SK-N-DZ (cell line): ENCODE measurements at regions not wholly inside any gene's neighbourhood (a gene's known extent, or its start where the extent isn't known, plus 50 kb on each side); places are given as distances from the start of the nearest gene placed in this dataset.
"Not testable (repeated sequence)": the region's sequence is repeated elsewhere in the genome, so short reads cannot be mapped to it uniquely, and the experiment has no call there.

Source experiments
- DNase-seq: peaks from one replicate; pipeline ENCODE4 v3.0.0-alpha.2; 2015; ENCODE audit warnings: low spot score

DNA sequence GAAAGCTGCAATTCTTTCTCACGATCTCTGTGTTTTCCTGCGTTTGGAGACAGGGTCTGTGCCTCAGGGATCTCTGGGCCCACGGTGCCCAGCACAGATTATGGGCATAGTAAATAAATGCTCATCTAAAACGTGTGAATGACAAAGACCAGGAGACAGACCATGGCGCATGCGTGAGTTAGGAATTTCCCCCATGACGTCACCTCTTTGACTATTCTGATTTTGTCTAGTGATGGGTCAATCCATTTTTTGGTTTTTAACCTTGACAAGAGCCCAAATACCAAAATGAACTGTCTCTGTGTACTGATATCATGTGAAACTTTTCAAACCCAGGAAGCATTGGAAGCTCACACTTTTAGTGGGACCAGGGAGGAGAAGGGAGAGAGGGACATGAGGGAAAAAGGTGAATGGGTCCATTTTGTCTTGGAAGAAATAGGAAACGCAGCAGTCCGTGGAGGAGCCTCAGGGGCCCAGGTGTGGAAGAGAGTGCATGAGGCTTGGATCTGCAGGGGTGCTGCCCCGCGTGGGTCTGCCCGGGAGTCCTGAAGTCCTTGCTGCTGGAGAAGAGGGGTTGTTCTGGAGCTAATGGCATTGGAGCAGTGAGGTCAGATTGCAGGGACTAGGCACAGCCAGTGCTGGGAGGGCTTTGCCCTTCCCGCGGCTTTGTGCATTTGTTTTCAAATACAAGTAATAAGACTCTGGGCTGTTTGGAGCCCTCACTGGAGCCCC is 172.2 kb downstream of the ASB1 start:
- DNase-seq = no peak

DNA sequence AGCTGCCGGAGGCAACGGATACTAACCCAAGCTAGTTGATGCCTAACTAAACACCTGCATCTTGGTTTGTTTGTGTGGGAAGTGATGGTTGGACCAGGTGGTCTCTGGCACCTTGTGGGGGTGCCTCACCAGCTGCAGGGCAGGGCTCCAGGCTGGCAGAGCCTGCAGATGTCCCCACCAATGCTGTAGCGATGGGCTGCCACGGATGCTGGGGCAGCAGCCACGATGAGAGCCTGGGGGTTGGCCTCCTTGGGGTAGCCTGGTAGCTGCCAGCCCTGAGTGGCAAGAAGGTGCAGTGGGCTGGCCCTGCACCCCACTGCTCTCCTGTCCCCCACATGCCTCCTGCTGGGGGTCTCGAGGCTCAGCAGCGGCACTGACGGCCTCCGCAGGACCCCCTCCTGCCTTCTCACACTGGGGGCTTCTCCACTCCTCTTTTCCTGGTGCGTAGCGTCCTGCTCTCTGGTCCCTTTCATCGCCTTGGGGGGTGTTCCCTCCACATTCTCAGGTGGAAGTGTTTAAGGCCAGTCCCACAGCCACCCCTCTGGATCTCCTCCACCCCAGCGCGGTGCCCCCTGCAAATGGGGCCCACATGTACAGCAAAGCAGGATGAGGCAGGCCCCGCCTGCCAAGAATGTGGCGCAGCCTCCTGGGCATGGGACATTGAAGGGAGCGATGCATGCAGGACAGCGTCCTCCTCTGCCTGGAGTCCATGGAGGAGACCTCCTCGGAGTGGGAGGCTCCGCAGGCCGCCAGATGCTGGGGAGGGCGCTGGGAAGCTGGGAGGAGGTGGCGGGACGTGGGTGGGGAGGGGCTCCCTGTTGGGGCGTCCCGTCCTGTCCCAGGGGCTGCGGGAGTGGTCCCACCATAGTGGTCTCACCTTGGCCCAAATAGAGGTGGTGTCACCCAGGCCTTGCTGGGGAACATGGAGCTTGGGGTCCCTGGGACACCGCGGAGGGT is 173.1 kb downstream of the ASB1 start:
- no peak for DNase-seq

DNA sequence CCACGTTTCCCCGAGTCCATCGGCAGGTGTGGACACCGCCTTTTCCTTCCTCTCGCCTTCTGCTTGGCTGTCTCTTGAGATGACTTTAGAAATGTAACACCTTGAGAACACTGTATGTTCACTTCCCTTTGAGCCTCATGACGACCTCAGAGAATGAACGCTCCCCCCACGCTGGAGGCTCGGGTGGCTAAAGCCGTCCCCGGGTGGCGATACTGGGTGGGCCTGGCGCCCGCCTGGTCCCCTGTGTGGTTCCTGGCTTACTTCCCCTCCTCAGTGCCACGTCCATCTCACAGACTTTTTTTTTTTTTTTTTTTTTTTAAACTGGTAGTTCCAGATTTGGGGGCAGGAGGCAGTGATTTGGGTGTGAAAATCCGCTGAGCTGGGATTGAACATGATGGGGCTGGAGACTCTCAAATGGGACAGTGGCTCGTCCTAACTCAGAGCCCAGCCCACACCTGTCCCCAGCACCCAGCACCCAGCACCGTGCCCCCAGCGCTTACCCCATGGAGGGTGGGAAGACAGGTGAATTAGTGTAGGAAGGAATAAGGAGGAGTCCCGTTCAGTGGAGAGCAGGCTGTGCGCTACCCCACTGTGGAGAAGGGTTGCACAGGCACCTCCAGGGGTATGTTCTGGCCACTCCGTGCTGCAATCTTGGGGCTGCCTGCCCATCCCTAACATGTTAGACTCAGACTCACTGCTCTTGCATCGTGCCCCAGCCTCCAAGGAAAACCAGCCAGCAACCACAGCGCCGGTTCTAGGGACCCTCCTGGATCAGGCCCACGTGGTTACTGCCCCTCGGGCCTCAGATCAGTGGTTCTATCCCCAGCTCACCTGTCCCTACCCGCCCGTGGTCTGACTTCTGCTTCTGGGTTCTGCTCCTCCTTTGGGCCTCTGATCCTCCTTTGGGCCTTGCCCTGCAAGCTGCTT is 174.0 kb downstream of the ASB1 start:
- no peak for DNase-seq

DNA sequence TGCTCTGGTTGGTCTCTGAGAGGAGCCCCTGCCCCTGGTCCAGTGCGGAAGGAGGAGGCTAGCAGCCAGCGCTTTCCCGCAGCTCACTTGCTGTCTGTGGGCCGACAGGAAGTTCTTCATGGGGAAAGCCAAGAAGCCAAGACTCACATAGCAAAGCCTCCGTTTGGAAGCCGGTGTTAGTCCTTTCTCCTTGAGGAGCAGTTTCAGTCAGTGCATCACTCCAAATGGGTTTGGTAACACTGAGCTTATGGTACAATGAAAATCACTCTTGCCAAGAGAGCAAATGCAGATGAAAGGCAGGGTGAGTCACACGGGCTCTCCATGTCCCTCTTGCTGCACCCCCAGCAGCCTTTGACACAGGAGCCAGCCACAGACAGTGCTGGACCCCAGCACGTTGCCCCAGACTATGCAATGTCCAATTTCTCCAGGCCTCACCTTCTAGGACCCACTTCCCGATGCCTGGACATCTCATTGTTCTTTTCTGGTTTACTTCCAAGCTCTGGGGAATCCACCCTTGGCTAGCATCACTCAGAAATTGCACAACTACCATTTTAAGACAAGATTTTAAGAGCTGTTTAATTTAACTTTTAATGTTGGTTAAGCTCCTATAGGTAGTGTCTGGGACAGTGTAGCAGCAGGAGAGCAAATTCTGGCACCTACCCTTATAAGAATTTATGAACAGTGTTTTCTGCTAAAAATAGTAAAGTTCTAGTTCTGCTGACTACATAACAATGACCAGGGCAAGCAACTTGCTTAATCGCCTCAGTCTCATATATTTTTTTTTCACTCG is 174.9 kb downstream of the ASB1 start:
- no peak for DNase-seq

DNA sequence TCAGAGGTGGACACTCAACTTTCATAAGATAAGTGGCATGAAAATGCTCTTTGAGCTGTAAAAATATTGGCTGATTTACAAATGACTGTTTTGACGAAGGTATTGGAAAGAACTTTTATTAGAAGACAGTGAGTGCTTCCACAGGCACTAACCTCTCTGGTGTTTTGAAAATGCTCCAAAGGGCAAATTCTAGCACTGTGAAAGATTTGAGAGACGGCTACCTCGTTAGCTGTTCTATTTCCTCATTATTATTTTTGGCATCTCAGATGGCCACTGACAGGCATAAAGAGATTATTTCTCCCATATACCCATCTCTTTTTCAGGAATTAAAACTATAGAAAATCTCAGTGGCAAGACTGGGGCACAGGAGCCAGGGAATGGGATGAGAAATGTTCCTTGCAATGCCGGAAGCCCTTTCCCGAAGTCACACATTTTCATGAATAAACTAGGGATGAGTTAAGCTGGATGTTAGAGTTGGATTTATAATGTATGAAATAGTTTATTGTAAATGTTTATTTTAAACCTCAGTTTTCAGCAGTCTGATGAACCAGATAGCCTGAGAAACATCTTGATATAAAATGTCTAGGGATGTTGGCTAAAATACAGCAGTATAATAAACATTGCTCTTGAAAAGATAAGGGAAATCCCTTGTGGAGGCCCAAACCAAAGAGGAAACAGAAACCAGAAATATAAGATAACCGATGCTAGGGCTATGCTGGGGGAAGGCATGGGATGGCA is 175.7 kb downstream of the ASB1 start:
- no peak for DNase-seq

DNA sequence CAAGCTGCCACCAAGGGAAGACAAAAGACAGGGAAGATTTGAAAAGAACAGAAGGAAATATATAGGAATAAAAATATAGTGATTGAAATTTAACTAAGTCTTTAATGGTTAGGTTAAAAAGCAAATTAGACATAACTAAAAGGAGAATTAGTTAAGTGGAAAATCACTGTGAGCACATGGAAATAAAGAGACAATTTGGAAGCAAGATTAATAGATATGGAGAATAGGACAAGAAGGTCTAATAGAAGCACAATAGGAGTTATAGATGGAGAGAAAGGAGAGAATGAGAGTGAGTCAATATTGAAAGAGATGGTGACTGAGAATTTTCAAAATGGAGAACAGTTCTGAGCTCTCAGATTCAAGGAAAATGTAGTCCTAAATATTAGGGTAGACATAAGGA is 176.9 kb downstream of the ASB1 start:
- no peak for DNase-seq

DNA sequence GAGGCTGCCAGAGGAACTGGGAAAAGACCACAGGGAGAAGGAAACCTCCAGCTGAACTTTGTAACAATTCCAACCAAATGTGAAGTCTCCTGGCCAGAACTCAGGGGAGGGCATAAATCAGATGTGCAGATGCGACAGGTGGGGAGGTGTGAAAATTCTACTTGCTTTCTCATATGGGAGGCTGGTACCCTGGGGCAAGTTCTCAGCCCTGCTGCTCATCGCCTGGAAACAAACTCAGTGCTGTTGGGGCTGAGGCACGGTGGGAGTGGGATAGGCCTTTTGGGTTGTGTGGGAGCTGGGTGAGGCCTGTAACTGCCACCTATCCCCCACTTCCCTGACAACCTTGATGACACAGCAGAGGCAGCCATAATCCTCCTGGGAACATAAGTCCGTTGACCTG is 179.6 kb downstream of the ASB1 start:
- no peak for DNase-seq

DNA sequence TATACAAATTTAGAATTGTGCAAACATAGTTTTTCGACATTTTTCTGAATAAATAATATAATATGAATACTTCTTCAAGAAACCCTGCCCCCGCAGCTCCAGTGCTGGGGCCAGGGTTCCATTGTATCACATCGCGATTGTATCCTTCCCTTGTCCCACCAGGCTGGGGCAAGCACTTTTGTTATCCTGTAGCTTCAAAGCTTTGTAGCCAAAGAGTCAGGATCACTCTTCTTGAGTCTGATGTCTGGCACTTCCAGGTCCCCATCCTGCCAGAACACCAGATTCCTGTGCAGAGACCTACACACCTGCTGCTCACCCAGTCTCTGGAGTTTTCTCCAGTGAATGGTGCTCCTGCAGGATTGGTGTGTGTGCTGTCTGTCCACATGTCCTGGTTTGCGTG is 186.9 kb downstream of the ASB1 start:
- DNase-seq = no peak

DNA sequence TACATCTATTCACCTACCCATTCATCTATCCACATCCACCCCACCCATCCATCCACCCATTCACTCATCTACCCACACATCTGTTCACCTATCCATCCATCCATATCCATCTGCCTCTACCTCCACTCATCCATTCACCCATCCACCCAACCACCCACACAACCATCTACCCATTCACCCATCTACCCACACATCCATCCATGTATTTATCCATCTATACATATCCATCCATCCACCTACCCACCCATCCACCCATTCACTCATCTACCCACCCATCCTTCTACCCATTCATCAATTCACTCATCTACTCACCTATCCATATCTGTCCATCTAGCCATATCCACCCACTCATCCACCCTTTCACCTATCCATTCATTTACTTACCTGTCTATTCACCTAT is 187.6 kb downstream of the ASB1 start:
- DNase-seq = no peak

DNA sequence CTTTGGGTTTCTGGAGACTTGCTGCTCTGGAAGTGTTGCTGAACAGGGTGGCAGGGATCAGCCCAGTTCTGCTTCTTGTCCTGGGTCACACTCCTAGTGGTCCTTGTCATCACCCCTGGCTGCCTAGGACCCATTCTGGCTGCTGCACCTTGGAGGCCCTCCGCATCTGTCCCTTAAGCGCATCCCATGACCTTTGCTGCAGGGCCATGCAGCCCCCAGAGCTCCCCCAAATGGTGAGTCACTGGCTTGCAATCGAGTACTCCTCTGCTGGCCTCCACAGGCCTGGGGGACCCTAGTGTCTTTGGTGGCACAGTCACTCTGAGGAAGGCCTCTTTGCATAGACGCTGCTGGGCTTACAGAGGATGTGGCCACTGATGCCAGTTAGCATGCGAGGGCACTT is 188.5 kb downstream of the ASB1 start:
- DNase-seq = no peak

DNA sequence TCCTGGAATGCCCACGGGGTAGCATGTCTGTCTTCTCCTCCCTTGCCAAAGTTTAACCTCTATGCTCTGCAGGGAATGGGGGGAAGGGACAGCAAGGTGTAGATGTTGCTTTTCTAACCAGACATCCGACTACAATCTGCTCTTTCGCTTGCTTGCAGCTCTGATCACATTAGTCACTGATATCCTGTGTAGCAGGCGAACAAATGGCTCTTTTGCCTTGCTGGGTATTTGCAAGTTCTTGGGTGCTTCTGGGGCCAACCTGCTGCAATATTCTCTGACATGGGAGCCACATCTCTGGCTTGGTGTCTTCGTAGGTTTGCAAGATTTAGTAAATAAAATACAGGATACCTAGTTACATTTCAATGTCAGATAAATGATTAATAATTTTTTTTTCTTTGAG is 190.0 kb downstream of the ASB1 start:
- DNase-seq = no peak

DNA sequence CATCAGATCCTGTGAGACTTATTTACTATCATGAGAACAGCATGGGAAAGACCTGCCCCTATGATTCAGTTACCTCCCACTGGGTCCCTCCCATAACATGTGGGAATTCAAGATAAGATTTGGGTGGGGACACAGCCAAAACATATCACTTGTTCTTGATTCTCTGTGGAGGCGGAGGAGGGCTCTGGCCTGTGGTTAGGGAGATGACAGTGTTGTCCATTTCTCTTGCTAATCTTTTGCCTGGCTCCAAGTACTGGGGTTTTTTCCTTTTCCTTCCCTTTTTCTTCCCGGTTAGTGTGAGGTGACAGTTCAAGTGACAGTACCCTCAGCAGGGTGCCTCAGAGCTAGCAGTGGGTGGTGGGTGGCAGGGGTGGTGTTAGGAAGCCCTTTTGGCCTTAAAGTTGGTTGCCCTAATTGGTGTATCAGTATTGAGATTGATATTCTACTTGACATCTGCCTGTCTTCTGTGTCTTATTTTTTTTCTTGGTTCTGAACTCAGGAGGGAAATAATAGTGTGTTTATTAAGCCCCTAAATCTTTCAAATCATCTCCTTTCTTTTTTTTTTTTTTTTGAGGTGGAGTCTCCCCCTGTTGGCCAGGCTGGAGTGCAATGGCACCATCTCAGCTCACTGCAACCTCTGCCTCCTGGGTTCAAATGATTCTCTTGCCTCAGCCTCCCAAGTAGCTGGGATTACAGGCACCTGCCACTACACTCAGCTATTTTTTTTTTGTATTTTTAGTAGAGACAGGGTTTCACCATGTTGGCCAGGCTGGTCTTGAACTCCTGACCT is 192.0 kb downstream of the ASB1 start:
- not testable (repeated sequence) for DNase-seq

DNA sequence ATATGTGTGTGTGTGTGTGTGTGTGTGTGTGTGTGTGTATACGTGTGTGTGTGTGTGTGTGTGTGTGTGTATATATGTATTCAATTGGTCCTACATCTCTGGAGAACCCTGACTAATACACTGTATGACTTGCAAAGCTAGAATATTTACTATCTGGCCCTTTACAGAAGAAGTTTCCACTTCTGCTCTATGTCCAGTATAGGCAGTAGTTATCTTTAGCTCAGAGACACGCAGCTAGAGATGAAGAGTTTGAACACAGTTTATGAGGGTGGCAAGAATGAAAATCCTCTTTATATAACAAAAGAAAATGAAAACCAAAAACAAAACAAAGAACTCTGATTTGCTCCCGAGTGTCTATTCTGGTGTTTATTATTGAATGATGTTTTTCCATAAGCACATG is 201.2 kb downstream of the ASB1 start:
- DNase-seq = no peak

DNA sequence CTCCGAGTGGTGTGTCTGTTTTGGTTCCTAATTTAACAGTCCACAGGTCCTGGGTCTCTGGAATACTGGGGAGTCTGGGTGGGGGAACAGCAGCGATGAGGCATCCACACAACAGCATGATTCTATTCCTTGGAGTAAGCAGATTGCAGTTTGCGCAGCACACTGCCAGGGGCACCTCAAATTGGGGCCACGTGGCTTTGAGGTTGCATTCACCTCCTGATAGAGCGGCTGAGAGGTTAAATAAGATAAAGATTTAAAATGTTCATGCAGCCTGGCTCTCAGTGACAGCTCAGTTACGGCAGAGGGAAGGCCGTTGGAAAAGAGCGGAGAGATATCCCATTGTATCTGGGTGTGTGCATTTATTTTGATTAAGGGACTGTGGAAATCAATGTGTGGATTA is 202.3 kb downstream of the ASB1 start:
- DNase-seq = no peak

DNA sequence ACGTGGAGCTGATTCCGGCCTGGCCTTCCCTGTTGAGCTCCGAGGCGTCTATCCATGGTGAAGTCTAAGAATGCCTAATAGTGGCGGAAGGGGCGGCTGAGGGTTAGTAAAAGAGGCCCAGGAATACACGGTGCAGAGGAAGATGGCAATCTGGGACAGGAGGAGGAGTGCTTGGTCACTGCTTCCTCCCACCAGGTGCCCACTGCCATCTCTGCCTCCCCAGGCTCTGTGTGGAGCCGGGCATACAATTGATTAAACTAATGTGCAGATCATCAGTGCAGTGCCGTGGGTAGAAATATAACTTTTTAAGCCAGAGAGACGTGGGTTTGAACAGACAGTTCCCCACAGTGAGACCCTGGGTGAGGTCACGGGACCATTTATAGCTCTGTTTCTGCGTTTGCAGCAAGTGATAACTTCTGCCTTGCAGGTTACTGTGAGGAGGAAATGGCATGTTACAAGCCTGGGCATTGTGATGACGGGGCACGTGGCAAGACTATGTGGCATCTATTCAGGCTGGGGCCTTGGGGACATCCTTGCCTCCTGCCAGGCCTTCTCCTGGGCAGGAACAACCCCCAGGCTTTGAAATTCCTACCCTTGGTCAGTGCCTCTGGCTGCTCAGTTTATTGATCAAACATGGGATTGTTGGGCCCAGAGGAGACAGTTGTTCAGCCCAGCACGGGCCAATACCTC is 204.9 kb downstream of the ASB1 start:
- no peak for DNase-seq

DNA sequence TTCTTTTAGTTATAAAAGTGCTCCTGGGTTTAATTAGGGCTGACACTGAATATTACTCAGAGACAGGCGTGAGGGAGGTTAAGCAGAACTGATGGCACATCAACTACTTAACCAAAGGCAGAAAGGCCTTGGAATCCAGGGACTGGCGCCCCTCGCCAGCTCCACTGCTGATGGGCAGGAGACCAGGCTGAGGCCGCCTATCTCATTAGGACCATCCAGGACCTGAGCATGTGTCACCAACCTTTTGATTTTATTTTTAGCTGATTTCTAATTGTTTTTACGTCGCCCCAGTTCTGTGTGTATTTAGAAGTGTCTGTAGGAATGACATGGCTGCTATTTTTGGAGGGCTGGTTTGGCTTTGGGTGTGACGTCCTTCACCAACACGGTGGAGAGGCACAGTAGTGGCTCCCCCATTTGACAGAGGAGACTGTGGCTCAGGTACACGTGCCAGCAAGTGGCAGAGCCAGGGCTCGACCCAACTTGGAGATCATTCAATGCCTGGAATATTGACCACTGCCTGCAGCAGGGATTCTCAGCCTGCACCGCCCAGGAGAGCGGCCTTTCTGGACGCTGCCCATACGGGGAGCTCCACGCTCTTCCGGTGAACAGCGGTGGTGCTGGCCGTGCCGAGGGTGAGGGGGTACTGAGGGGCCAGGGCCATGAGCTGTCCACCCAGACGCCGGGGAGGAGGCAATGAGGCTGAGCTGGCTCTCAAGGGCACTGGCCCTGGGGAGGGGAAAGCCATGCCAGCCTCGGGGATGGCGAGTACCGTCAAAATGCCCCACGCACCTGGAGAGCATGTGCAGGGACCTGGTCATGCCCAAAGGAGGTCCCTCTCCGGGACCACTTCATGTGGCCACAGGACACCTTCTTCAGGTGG is 205.7 kb downstream of the ASB1 start:
- DNase-seq = no peak

DNA sequence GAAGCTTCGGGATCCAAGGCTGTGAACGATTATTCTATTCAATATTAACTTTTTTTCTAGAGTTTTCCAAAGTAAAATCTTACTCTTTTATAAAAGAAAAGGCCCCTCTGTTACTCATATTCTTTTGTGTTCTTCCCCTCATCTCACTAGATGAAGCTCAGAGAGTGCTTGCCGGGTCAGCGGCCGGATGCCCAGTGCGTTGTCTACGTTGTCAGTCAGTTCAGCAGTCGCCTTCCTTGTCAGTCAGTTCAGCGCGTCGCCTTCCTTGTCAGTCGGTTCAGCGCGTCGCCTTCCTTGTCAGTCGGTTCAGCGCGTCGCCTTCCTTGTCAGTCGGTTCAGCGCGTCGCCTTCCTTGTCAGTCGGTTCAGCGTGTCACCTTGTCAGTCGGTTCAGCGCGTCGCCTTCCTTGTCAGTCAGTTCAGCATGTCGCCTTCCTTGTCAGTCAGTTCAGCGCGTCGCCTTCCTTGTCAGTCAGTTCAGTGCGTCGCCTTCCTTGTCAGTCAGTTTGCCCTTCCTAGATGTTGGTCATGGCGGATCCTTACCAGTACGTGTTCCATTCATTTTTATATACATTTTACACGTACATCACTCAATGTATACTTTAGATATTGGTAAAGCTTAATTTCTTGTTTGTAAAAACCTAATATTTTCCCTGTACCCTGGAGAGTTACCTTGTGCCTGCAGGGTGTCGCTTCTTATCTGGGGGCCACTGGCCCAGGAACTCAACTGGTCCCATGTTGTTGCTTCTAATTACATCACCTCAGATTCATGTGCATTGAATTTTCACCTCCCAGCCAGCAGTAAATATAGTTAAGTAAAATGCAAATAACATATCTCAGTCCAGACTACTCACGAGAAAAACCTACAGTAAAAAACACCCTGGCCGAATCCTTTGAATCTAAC is 206.9 kb downstream of the ASB1 start:
- DNase-seq = no peak
